H1 (cell line): ENCODE measurements at regions not wholly inside any gene's neighbourhood (a gene's known extent, or its start where the extent isn't known, plus 50 kb on each side); places are given as distances from the start of the nearest gene placed in this dataset.
"Not testable (repeated sequence)": the region's sequence is repeated elsewhere in the genome, so short reads cannot be mapped to it uniquely, and the experiment has no call there.

Experiments used
- CTCF ChIA-PET: fragments of 300-600 bp; sonication (Branson Sonifier 250); formaldehyde crosslinking; loops from one replicate; lab custom pipeline; 2021; ENCODE audit not compliant: partially characterized antibody; lab: Charles Lee
- POLR2A ChIA-PET: fragments of 300-600 bp; sonication (Branson Sonifier 250); formaldehyde crosslinking; loops from one replicate; lab custom pipeline; 2021; ENCODE audit warnings: inconsistent platforms; ENCODE audit not compliant: partially characterized antibody; lab: Charles Lee
- DNase-seq, 2 experiments: peaks; one replicate each; pipeline versions ENCODE4 v3.0.0 to v3.0.0-alpha.2; 2010 to 2022; ENCODE audit warnings: low spot score in 2 of 2, low read depth in 1 of 2, mixed read lengths in 1 of 2
- FAIRE-seq: peaks from 2 replicates; lab custom pipeline; 2011; peaks lifted over from hg19 to GRCh38; lab: Jason Lieb, UNC
- H2AFZ ChIP-seq: 2 replicates; pipeline ENCODE4 v1.8.1; 2012; ENCODE audit warnings: low read length, inconsistent platforms
- H2AK5ac ChIP-seq: 2 replicates; pipeline ENCODE4 v1.6.1; 2013; ENCODE audit warnings: low read depth, low read length
- H2BK120ac ChIP-seq: replicated peaks from 2 replicates; pipeline ENCODE3; 2013; ENCODE audit warnings: low read depth, low read length, inconsistent platforms
- H2BK12ac ChIP-seq: 2 replicates; pipeline ENCODE4 v1.6.1; 2013; ENCODE audit warnings: low read depth, low read length
- H2BK15ac ChIP-seq: 2 replicates; pipeline ENCODE4 v1.6.1; 2013; ENCODE audit warnings: low read length
- H2BK20ac ChIP-seq: 2 replicates; pipeline ENCODE4 v1.6.1; 2013; ENCODE audit warnings: low read length
- H2BK5ac ChIP-seq: 2 replicates; pipeline ENCODE4 v1.6.1; 2013; ENCODE audit warnings: low read depth, low read length
- H3K14ac ChIP-seq: 2 replicates; pipeline ENCODE4 v1.6.1; 2013; ENCODE audit warnings: inconsistent platforms; ENCODE audit not compliant: insufficient read length
- H3K18ac ChIP-seq: 2 replicates; pipeline ENCODE4 v1.6.1; 2013; ENCODE audit warnings: low read length; ENCODE audit errors: extremely low read depth
- H3K23ac ChIP-seq: 2 replicates; pipeline ENCODE4 v1.6.1; 2013; ENCODE audit warnings: inconsistent platforms; ENCODE audit not compliant: insufficient read length
- H3K23me2 ChIP-seq: 2 replicates; pipeline ENCODE4 v1.6.1; 2013; ENCODE audit warnings: low read depth, low read length
- H3K27ac ChIP-seq: 2 replicates; pipeline ENCODE4 v1.6.1; 2011; ENCODE audit warnings: low read depth, low read length, inconsistent platforms
- H3K27me3 ChIP-seq, 4 experiments: replicated peaks in 1 of 4; 1 replicate in 1 of 4; 2 replicates in 3 of 4; pipeline versions ENCODE4 v1.6.1 to v1.8.1; 2011 to 2013; ENCODE audit warnings: low read length in 3 of 4, mild to moderate bottlenecking in 3 of 4, inconsistent platforms in 2 of 4, mixed read lengths in 2 of 4, moderate library complexity in 1 of 4; ENCODE audit not compliant: control insufficient read depth in 3 of 4, insufficient read depth in 3 of 4; ENCODE audit errors: extremely low read depth in 1 of 4
- H3K36me3 ChIP-seq, 4 experiments: 2 replicates each; pipeline versions ENCODE4 v1.6.1 to v1.8.1; 2011 to 2013; ENCODE audit warnings: mild to moderate bottlenecking in 4 of 4, low read length in 3 of 4, moderate library complexity in 2 of 4, control low read depth in 1 of 4, inconsistent platforms in 1 of 4; ENCODE audit not compliant: insufficient read depth in 4 of 4, control insufficient read depth in 2 of 4
- H3K4ac ChIP-seq: replicated peaks from 2 replicates; pipeline ENCODE3; 2013; ENCODE audit warnings: low read length, low read depth, mixed read lengths, inconsistent platforms; ENCODE audit not compliant: insufficient read length
- H3K4me1 ChIP-seq, 4 experiments: replicated peaks in 1 of 4; 1 replicate in 1 of 4; 2 replicates in 3 of 4; pipeline versions ENCODE4 v1.6.1 to v1.8.1; 2011 to 2013; ENCODE audit warnings: low read length in 3 of 4, inconsistent platforms in 2 of 4, mixed read lengths in 1 of 4; ENCODE audit not compliant: insufficient read depth in 4 of 4, control insufficient read depth in 3 of 4
- H3K4me2 ChIP-seq, 2 experiments: 2 replicates each; pipeline versions ENCODE4 v1.6.1 to v1.8.1; 2011 to 2013; ENCODE audit warnings: low read depth in 2 of 2, low read length in 2 of 2, control low read depth in 1 of 2, inconsistent platforms in 1 of 2, mild to moderate bottlenecking in 1 of 2; ENCODE audit not compliant: insufficient read depth in 1 of 2
- H3K4me3 ChIP-seq, 4 experiments: fragments of 200-600, 300-600 bp in 1 of 4; sonication (generic), shearing (Covaris generic), sonication (Bioruptor Twin) in 1 of 4; 2 replicates each; pipeline versions ENCODE4 v1.5.1 to v1.8.1; 2011 to 2016; ENCODE audit warnings: low read length in 4 of 4, low read depth in 3 of 4, control low read depth in 2 of 4, inconsistent platforms in 2 of 4, mild to moderate bottlenecking in 2 of 4, mixed read lengths in 1 of 4, moderate library complexity in 1 of 4; ENCODE audit not compliant: insufficient read depth in 2 of 4; ENCODE audit errors: extremely low read depth in 1 of 4
- H3K56ac ChIP-seq: replicated peaks from 2 replicates; pipeline ENCODE3; 2013; ENCODE audit warnings: low read depth, mild to moderate bottlenecking, mixed read lengths, low read length, inconsistent platforms; ENCODE audit not compliant: insufficient read length
- H3K79me1 ChIP-seq: 2 replicates; pipeline ENCODE4 v1.6.1; 2013; ENCODE audit warnings: low read depth, low read length, control low read depth
- H3K79me2 ChIP-seq, 2 experiments: 2 replicates each; pipeline versions ENCODE4 v1.6.1 to v1.8.1; 2012 to 2013; ENCODE audit warnings: low read length in 2 of 2, mild to moderate bottlenecking in 2 of 2, inconsistent platforms in 1 of 2; ENCODE audit not compliant: insufficient read depth in 2 of 2, control insufficient read depth in 1 of 2
- H3K9ac ChIP-seq, 4 experiments: replicated peaks in 1 of 4; 1 replicate in 1 of 4; 2 replicates in 3 of 4; pipeline versions ENCODE4 v1.6.1 to v1.8.1; 2011 to 2013; ENCODE audit warnings: low read depth in 3 of 4, low read length in 3 of 4, control low read depth in 2 of 4, mild to moderate bottlenecking in 2 of 4, moderate library complexity in 2 of 4, inconsistent platforms in 1 of 4; ENCODE audit errors: extremely low read depth in 1 of 4
- H3K9me3 ChIP-seq, 2 experiments: 2 replicates each; pipeline versions ENCODE4 v1.6.1 to v1.8.1; 2012 to 2013; ENCODE audit warnings: mild to moderate bottlenecking in 2 of 2, moderate library complexity in 2 of 2, control low read depth in 1 of 2, inconsistent platforms in 1 of 2, low read depth in 1 of 2, low read length in 1 of 2, mixed read lengths in 1 of 2; ENCODE audit not compliant: insufficient read depth in 2 of 2
- H4K20me1 ChIP-seq, 2 experiments: replicated peaks in 1 of 2; 2 replicates each; pipeline versions ENCODE3 to v1.8.1; 2011 to 2013; ENCODE audit warnings: inconsistent platforms in 2 of 2, low read length in 2 of 2, mild to moderate bottlenecking in 1 of 2; ENCODE audit not compliant: insufficient read depth in 2 of 2, control insufficient read depth in 1 of 2
- H4K5ac ChIP-seq: 2 replicates; pipeline ENCODE4 v1.6.1; 2013; ENCODE audit warnings: low read length, low read depth, mixed read lengths, inconsistent platforms; ENCODE audit not compliant: insufficient read length
- H4K8ac ChIP-seq: 2 replicates; pipeline ENCODE4 v1.8.0; 2013; ENCODE audit warnings: mild to moderate bottlenecking, moderate library complexity, low read length, inconsistent platforms; ENCODE audit not compliant: insufficient read depth; ENCODE audit errors: extremely low read depth
- H4K91ac ChIP-seq: replicated peaks from 2 replicates; pipeline ENCODE3; 2013; ENCODE audit warnings: low read length, mixed read lengths, inconsistent platforms; ENCODE audit not compliant: insufficient read length
- WGBS, 2 experiments: shearing (Covaris generic) in 1 of 2; methylation state at CpG; one replicate each; pipeline versions ENCODE4 v1.1.6 to v1.1.7; 2013 to 2015; ENCODE audit warnings: low lambda C conversion rate in 2 of 2, mixed read lengths in 2 of 2, inconsistent platforms in 1 of 2, low coverage in 1 of 2, missing lambda C conversion rate in 1 of 2; ENCODE audit not compliant: insufficient replicate concordance in 2 of 2, insufficient coverage in 1 of 2, insufficient read length in 1 of 2; ENCODE audit errors: extremely low coverage in 1 of 2, missing lambda C conversion rate in 1 of 2; 5-methylcytosine and 5-hydroxymethylcytosine counted together

GRCh38 chr16:29087673-29088072, 102.8 kb downstream of the LAT start:
- H3K4me2 ChIP-seq, H2BK15ac ChIP-seq, H2AK5ac ChIP-seq, H4K91ac ChIP-seq, H3K36me3 ChIP-seq, H3K23ac ChIP-seq, H2BK20ac ChIP-seq, H4K5ac ChIP-seq, H2BK12ac ChIP-seq, H3K14ac ChIP-seq, H3K27ac ChIP-seq, H2BK120ac ChIP-seq, H3K56ac ChIP-seq, H3K79me2 ChIP-seq, H3K4me3 ChIP-seq, H3K4me1 ChIP-seq, H3K18ac ChIP-seq, FAIRE-seq, H3K27me3 ChIP-seq, H2BK5ac ChIP-seq, H4K8ac ChIP-seq, H3K9me3 ChIP-seq, H3K23me2 ChIP-seq, DNase-seq, H3K9ac ChIP-seq, H4K20me1 ChIP-seq, H3K79me1 ChIP-seq, CTCF ChIA-PET, H2AFZ ChIP-seq, H3K4ac ChIP-seq, POLR2A ChIA-PET: not testable (repeated sequence)
- WGBS, 2 experiments: 86% methylated on average over 4 of the region's 4 CpGs; no CpG with 5 or more reads in 1 of the 2 experiments

GRCh38 chr16:29081829-29082639, 97.2 kb downstream of the LAT start:
- peak overlapping the region in 2 of 4 experiments; percentile 18 to 49; a peak in 3 of 8 replicates for H3K4me3 ChIP-seq
- FAIRE-seq, H4K20me1 ChIP-seq, H3K9me3 ChIP-seq, H3K36me3 ChIP-seq, H2AK5ac ChIP-seq, H4K8ac ChIP-seq, H2BK15ac ChIP-seq, H2BK5ac ChIP-seq, H3K4me1 ChIP-seq, H3K14ac ChIP-seq, H3K18ac ChIP-seq, H2AFZ ChIP-seq, H3K27me3 ChIP-seq, H3K56ac ChIP-seq, H4K91ac ChIP-seq, H2BK20ac ChIP-seq, CTCF ChIA-PET, H3K79me2 ChIP-seq, H2BK120ac ChIP-seq, H4K5ac ChIP-seq, H3K23me2 ChIP-seq, H3K27ac ChIP-seq, H3K23ac ChIP-seq, H2BK12ac ChIP-seq, H3K9ac ChIP-seq, H3K4ac ChIP-seq, H3K79me1 ChIP-seq: not testable (repeated sequence)
- 12% methylated on average over 28 of the region's 74 CpGs; no CpG with 5 or more reads in 1 of the 2 experiments for WGBS, 2 experiments
- DNase-seq: peak in 1 of 2 experiments; percentile 53
- POLR2A ChIA-PET: interaction anchor here (0.6 kb wide), 1 partner anchor 805 kb away, joined by 5 read pairs; no protein-coding TSS in a partner anchor
- H3K4me2 ChIP-seq: peak overlapping the region in 1 of 2 experiments; percentile 46; a peak in 2 of 4 replicates
